ENCODE measurements at regions not wholly inside any gene's neighbourhood (a gene's known extent, or its start where the extent isn't known, plus 50 kb on each side); places are given as distances from the start of the nearest gene placed in this dataset.

DNA sequence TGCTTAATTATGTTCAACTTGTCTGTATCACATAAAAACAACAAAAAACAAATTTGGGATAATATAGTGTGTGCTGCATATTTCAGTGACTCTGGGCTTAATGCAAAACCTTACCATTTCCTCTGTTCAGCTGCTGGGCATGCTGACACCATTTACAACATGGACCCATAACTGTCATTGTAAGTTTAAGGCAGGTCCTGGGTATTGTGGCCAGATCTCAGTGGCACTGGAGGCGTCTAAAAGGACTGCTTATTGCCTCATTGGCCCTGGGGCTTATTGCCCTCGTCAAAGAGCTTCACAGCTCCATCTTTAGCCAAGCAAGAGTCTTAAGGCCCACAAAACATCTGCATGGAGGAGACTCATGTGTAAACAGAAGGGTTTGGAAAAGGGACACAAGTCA is 390.2 kb downstream of the NR2F2 start:
- no peaks in the 10 kb centered on the region for H3K79me2 ChIP-seq (ENCODE audit: insufficient read depth)
- TF ChIP-seq EZH2phosphoT487 (IDR thresholded peaks at IDR 0.05; ENCODE audit: insufficient read depth, low read depth) = no peak
- TF ChIP-seq EZH2 (IDR thresholded peaks at IDR 0.05; ENCODE audit: insufficient read depth, poor library complexity, severe bottlenecking) = no peak
- whole genome bisulfite sequencing, 2 experiments (ENCODE audit: low coverage in 1 of 2, low lambda C conversion rate in 2 of 2, missing lambda C conversion rate in 2 of 2) = 0 to 4% methylated on average over 2 of the region's 2 CpGs
- no peaks in the 10 kb centered on the region for H3F3A ChIP-seq (ENCODE audit: insufficient read depth)
- no peaks in the 10 kb centered on the region for H3K4me1 ChIP-seq (ENCODE audit: insufficient read depth)
- no peak overlapping the region for H2AFZ ChIP-seq
- in situ Hi-C loops (cut with MboI) = no loop called here
- no peaks in the 10 kb centered on the region for H3K9me2 ChIP-seq (ENCODE audit: insufficient read depth)
- H3K27me3 ChIP-seq (replicated peaks; ENCODE audit: insufficient read depth) = no peaks in the 10 kb centered on the region
- no peaks in the 10 kb centered on the region for H4K20me1 ChIP-seq (ENCODE audit: insufficient read depth)
- H3K4me3 ChIP-seq = no peak overlapping the region
- H3K9ac ChIP-seq = no peak overlapping the region
- H3K4me2 ChIP-seq (ENCODE audit: unreplicated experiment) = no peak overlapping the region
- no peaks in the 10 kb centered on the region for H3K36me3 ChIP-seq (ENCODE audit: low read depth)
- no peaks in the 10 kb centered on the region for H3K9me3 ChIP-seq (ENCODE audit: low read depth)
- no peak for DNase-seq
- H3K27ac ChIP-seq = no peak overlapping the region

DNA sequence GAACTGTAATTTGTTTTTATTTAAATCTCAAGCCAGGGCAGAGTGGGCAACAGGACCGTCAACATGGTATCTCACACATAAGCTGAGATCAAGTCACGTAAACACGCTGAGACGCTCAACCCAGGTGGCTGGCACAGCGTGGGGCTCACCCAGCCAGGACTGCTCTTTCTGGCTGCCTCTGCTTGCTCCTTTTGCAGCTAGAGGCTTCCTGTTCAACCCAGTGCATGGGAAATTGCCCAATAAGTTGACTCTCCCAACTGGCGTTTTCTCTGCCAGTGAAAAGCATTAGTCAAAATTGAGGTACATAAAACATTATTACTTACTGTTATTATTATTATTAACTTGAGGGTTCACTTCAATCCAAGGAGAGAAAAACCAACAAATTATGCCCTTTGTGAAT is 398.1 kb downstream of the NR2F2 start:
- Histone ChIP-seq H3K4me2 (ENCODE audit: unreplicated experiment) (no peak overlapping the region), H3K4me1 (ENCODE audit: insufficient read depth) (no peaks in the 10 kb centered on the region), H4K20me1 (ENCODE audit: insufficient read depth) (no peaks in the 10 kb centered on the region), H3K36me3 (ENCODE audit: low read depth) (no peaks in the 10 kb centered on the region), H3K27ac (no peak overlapping the region), H3F3A (ENCODE audit: insufficient read depth) (no peaks in the 10 kb centered on the region), H3K27me3 (replicated peaks; ENCODE audit: insufficient read depth) (no peaks in the 10 kb centered on the region), H3K79me2 (ENCODE audit: insufficient read depth) (no peaks in the 10 kb centered on the region), H3K9ac (no peak overlapping the region), H3K9me3 (ENCODE audit: low read depth) (no peaks in the 10 kb centered on the region), H2AFZ (no peak overlapping the region), H3K4me3 (no peak overlapping the region), H3K9me2 (ENCODE audit: insufficient read depth) (no peaks in the 10 kb centered on the region)
- TF ChIP-seq EZH2 (IDR thresholded peaks at IDR 0.05; ENCODE audit: insufficient read depth, poor library complexity, severe bottlenecking) = no peak
- TF ChIP-seq EZH2phosphoT487 (IDR thresholded peaks at IDR 0.05; ENCODE audit: insufficient read depth, low read depth) = no peak
- WGBS, 2 experiments (ENCODE audit: low coverage in 1 of 2, low lambda C conversion rate in 2 of 2, missing lambda C conversion rate in 2 of 2) = 14 to 15% methylated on average over 6 of the region's 6 CpGs
- no peak for DNase-seq
- in situ Hi-C loops (cut with MboI) = no loop called here

GRCh38 chr15:96732704-96733103 is 402.2 kb downstream of the NR2F2 start:
- no peaks in the 10 kb centered on the region for H3K36me3 ChIP-seq (ENCODE audit: low read depth)
- no peaks in the 10 kb centered on the region for H4K20me1 ChIP-seq (ENCODE audit: insufficient read depth)
- no peak overlapping the region for H3K4me2 ChIP-seq (ENCODE audit: unreplicated experiment)
- no peaks in the 10 kb centered on the region for H3K79me2 ChIP-seq (ENCODE audit: insufficient read depth)
- TF ChIP-seq EZH2phosphoT487 (IDR thresholded peaks at IDR 0.05; ENCODE audit: insufficient read depth, low read depth) (no peak), EZH2 (IDR thresholded peaks at IDR 0.05; ENCODE audit: insufficient read depth, poor library complexity, severe bottlenecking) (no peak)
- H3K9me2 ChIP-seq (ENCODE audit: insufficient read depth) = no peaks in the 10 kb centered on the region
- no peak for DNase-seq
- H2AFZ ChIP-seq = no peak overlapping the region
- no peak overlapping the region for H3K9ac ChIP-seq
- no peaks in the 10 kb centered on the region for H3F3A ChIP-seq (ENCODE audit: insufficient read depth)
- H3K27me3 ChIP-seq (replicated peaks; ENCODE audit: insufficient read depth) = no peaks in the 10 kb centered on the region
- H3K27ac ChIP-seq = no peak overlapping the region
- no peak overlapping the region for H3K4me3 ChIP-seq
- H3K4me1 ChIP-seq (ENCODE audit: insufficient read depth) = no peaks in the 10 kb centered on the region
- no peaks in the 10 kb centered on the region for H3K9me3 ChIP-seq (ENCODE audit: low read depth)
- in situ Hi-C loops (cut with MboI) = no loop called here
- WGBS, 2 experiments (ENCODE audit: low coverage in 1 of 2, low lambda C conversion rate in 2 of 2, missing lambda C conversion rate in 2 of 2) = 1 to 4% methylated on average over 5 of the region's 5 CpGs

DNA sequence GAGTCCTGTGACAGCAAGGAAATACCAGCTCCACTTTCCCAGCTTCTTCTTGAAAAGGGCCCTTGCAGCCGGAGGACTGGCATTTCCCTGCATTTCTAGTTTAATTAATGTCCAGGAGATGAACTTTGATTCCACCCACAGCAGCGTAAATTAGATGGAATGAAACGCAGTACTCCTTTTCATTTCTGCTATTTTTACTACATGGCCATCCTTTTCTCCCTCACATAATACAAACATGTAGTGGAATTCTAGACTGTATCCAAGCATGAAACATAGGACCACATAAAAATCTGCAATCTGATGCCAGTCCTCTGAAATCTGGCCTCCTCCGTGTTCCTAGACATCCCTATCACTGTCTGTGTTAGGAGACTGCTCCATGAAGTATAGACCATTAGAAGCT is 403.2 kb downstream of the NR2F2 start:
- Histone ChIP-seq H2AFZ (no peak overlapping the region), H3K4me3 (no peak overlapping the region), H3K4me2 (ENCODE audit: unreplicated experiment) (no peak overlapping the region), H3K9ac (no peak overlapping the region), H3K79me2 (ENCODE audit: insufficient read depth) (no peaks in the 10 kb centered on the region), H3K9me2 (ENCODE audit: insufficient read depth) (no peaks in the 10 kb centered on the region), H3K36me3 (ENCODE audit: low read depth) (no peaks in the 10 kb centered on the region), H3K27ac (no peak overlapping the region), H3K9me3 (ENCODE audit: low read depth) (no peaks in the 10 kb centered on the region), H3K27me3 (replicated peaks; ENCODE audit: insufficient read depth) (no peaks in the 10 kb centered on the region), H4K20me1 (ENCODE audit: insufficient read depth) (no peaks in the 10 kb centered on the region), H3F3A (ENCODE audit: insufficient read depth) (no peaks in the 10 kb centered on the region), H3K4me1 (ENCODE audit: insufficient read depth) (no peaks in the 10 kb centered on the region)
- no peak for TF ChIP-seq EZH2 (IDR thresholded peaks at IDR 0.05; ENCODE audit: insufficient read depth, poor library complexity, severe bottlenecking)
- no peak for TF ChIP-seq EZH2phosphoT487 (IDR thresholded peaks at IDR 0.05; ENCODE audit: insufficient read depth, low read depth)
- in situ Hi-C loops (cut with MboI) = no loop called here
- WGBS, 2 experiments (ENCODE audit: low coverage in 1 of 2, low lambda C conversion rate in 2 of 2, missing lambda C conversion rate in 2 of 2) = 12 to 22% methylated on average over 4 of the region's 4 CpGs
- no peak for DNase-seq

DNA sequence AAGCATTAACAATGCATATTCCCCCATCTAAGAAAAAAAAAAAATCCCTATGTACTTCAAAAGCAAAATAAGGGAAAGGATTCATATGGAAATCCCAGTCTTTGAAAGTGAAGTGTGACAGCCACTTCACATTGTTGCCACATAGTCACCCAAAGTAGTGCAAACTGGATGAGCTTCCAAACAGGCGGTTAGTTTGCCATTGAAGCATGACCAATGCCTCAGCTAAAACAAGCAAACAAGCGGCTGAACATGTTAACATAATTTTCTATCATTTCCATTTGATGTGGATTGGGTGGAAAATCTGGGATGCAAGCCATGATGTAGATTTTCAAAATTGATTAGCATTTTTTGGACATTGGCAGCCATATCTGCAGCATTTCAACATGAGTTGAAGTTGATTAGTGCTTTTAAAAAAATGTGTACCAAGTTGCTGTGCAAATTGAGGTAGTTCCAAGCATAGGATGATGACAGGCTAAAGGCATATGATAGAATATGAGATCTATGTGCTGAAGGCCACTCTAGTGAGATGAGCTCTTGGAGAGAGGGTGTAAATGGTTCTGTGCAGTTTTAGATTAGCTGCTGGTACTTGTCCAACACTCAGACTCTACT is 405.2 kb downstream of the NR2F2 start:
- no peaks in the 10 kb centered on the region for H3F3A ChIP-seq (ENCODE audit: insufficient read depth)
- no peaks in the 10 kb centered on the region for H3K9me2 ChIP-seq (ENCODE audit: insufficient read depth)
- H3K9ac ChIP-seq = no peak overlapping the region
- in situ Hi-C loops (cut with MboI) = no loop called here
- 9 to 16% methylated on average over 2 of the region's 2 CpGs for WGBS, 2 experiments (ENCODE audit: low coverage in 1 of 2, low lambda C conversion rate in 2 of 2, missing lambda C conversion rate in 2 of 2)
- H3K4me3 ChIP-seq = no peak overlapping the region
- H3K27ac ChIP-seq = no peak overlapping the region
- no peaks in the 10 kb centered on the region for H3K9me3 ChIP-seq (ENCODE audit: low read depth)
- no peaks in the 10 kb centered on the region for H4K20me1 ChIP-seq (ENCODE audit: insufficient read depth)
- TF ChIP-seq EZH2phosphoT487 (IDR thresholded peaks at IDR 0.05; ENCODE audit: insufficient read depth, low read depth) (no peak), EZH2 (IDR thresholded peaks at IDR 0.05; ENCODE audit: insufficient read depth, poor library complexity, severe bottlenecking) (no peak)
- no peaks in the 10 kb centered on the region for H3K36me3 ChIP-seq (ENCODE audit: low read depth)
- no peaks in the 10 kb centered on the region for H3K79me2 ChIP-seq (ENCODE audit: insufficient read depth)
- DNase-seq = no peak
- H2AFZ ChIP-seq = no peak overlapping the region
- H3K4me1 ChIP-seq (ENCODE audit: insufficient read depth) = no peaks in the 10 kb centered on the region
- H3K4me2 ChIP-seq (ENCODE audit: unreplicated experiment) = no peak overlapping the region
- H3K27me3 ChIP-seq (replicated peaks; ENCODE audit: insufficient read depth) = no peaks in the 10 kb centered on the region

All from GM23248 (cell line).